Right lobe of liver (tissue), 4 donors: ENCODE measurements at regions not wholly inside any gene's neighbourhood (a gene's known extent, or its start where the extent isn't known, plus 50 kb on each side); places are given as distances from the start of the nearest gene placed in this dataset.

ENCODE experiments used
- POLR2A ChIP-seq: fragments of 450-650 bp; IDR thresholded peaks from one replicate; pipeline ENCODE4 v1.6.1; 2017; ENCODE audit warnings: antibody characterized with exemption, mild to moderate bottlenecking
- TF ChIP-seq, protein P1 (sequence below), 4 donors: fragments of 200-600 bp in 3 of 4; fragments of 450-650 bp in 1 of 4; IDR thresholded peaks; one replicate each; pipeline versions ENCODE4 v1.5.1 to v1.8.0; 2016 to 2022; ENCODE audit warnings: antibody characterized with exemption in 4 of 4, mild to moderate bottlenecking in 2 of 4
- donor health status: DM: no; HTN: no; CAD: no.
- donor health status: DM: no; HTN: no; CAD: no.
- donor health status: DM: no; HTN: yes; CAD: no.

DNA sequence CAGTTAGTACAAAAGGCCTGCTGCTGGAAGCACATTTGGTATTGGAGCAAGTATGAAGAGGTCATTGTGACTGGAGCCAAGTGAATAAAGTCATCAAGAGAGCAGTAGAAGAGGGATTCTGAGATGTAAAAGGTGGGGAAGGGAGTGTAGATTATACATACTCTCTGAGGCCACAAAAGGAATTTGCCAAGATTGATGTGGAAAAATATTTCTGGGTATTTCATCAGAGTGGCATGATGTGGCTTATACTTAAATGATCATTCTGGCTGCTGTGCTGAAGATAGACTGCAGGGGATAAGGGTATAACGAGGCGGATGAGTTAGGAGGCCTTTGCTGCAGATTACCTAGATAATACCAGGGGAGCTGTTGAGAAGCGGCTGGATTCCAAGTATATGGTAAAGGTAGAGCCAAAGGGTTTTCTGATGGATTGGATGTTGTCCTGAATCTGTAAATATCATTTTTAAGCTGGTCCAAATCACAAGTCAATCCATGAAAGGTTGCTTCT is 231.8 kb upstream of the AGA start:
- TF ChIP-seq, protein P1, sequence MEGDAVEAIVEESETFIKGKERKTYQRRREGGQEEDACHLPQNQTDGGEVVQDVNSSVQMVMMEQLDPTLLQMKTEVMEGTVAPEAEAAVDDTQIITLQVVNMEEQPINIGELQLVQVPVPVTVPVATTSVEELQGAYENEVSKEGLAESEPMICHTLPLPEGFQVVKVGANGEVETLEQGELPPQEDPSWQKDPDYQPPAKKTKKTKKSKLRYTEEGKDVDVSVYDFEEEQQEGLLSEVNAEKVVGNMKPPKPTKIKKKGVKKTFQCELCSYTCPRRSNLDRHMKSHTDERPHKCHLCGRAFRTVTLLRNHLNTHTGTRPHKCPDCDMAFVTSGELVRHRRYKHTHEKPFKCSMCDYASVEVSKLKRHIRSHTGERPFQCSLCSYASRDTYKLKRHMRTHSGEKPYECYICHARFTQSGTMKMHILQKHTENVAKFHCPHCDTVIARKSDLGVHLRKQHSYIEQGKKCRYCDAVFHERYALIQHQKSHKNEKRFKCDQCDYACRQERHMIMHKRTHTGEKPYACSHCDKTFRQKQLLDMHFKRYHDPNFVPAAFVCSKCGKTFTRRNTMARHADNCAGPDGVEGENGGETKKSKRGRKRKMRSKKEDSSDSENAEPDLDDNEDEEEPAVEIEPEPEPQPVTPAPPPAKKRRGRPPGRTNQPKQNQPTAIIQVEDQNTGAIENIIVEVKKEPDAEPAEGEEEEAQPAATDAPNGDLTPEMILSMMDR (IDR thresholded peaks at IDR 0.05) = no peak
- no peak for TF ChIP-seq POLR2A
